PC-9 (cell line): ENCODE measurements at regions not wholly inside any gene's neighbourhood (a gene's known extent, or its start where the extent isn't known, plus 50 kb on each side); places are given as distances from the start of the nearest gene placed in this dataset.

Experiments used
- BruUV-seq: library from RNA; stranded (reverse); fragments of 400-500 nt; replicated peaks from 2 replicates; lab custom pipeline; 2021; lab: Mats Ljungman, UMichigan
- CTCF ChIA-PET: fragments of 300-600 bp; sonication (Branson Sonifier 250); formaldehyde crosslinking; loops from one replicate; lab custom pipeline; 2022; ENCODE audit warnings: antibody characterized with exemption; lab: Charles Lee
- POLR2A ChIA-PET: fragments of 300-600 bp; sonication (Branson Sonifier 250); formaldehyde crosslinking; loops from one replicate; lab custom pipeline; 2022; ENCODE audit warnings: antibody characterized with exemption; ENCODE audit not compliant: unreplicated experiment; lab: Charles Lee
- DNase-seq, 2 experiments: peaks; one replicate each; pipeline versions ENCODE4 v3.0.0 to v3.0.0-alpha.2; 2015 to 2022; ENCODE audit warnings: mixed read lengths in 1 of 2
- H2AFZ ChIP-seq: fragments of 200-600 bp; sonication (generic); 2 replicates; pipeline ENCODE4 v1.8.1; 2017; ENCODE audit warnings: antibody characterized with exemption
- H3F3A ChIP-seq: fragments of 200-600 bp; sonication (generic); 2 replicates; pipeline ENCODE4 v1.8.1; 2017; ENCODE audit warnings: antibody characterized with exemption, mild to moderate bottlenecking, low read depth; ENCODE audit not compliant: insufficient read depth
- H3K27ac ChIP-seq: fragments of 200-600 bp; sonication (generic); 2 replicates; pipeline ENCODE4 v1.6.1; 2016; ENCODE audit warnings: mixed run types
- H3K27me3 ChIP-seq: fragments of 200-600 bp; sonication (generic); 2 replicates; pipeline ENCODE4 v1.6.1; 2016; ENCODE audit warnings: low read depth, mixed run types; ENCODE audit not compliant: insufficient read depth
- H3K36me3 ChIP-seq: fragments of 200-600 bp; sonication (generic); 2 replicates; pipeline ENCODE4 v1.6.1; 2016; ENCODE audit warnings: low read depth, mixed run types
- H3K4me1 ChIP-seq: fragments of 200-600 bp; sonication (generic); replicated peaks from 2 replicates; pipeline ENCODE4 v1.6.1; 2016; ENCODE audit warnings: mixed run types; ENCODE audit not compliant: insufficient read depth
- H3K4me2 ChIP-seq: fragments of 200-600 bp; sonication (generic); 2 replicates; pipeline ENCODE4 v1.6.1; 2017; ENCODE audit warnings: mixed run types
- H3K4me3 ChIP-seq: fragments of 200-600 bp; sonication (generic); 2 replicates; pipeline ENCODE4 v1.6.1; 2016; ENCODE audit warnings: mixed run types
- H3K79me2 ChIP-seq: fragments of 200-600 bp; sonication (generic); 2 replicates; pipeline ENCODE4 v1.6.1; 2017; ENCODE audit warnings: low read depth, mixed run types
- H3K9me2 ChIP-seq: fragments of 200-600 bp; sonication (generic); 2 replicates; pipeline ENCODE4 v1.8.1; 2017; ENCODE audit warnings: mild to moderate bottlenecking; ENCODE audit not compliant: insufficient read depth
- H3K9me3 ChIP-seq: fragments of 200-600 bp; sonication (generic); 2 replicates; pipeline ENCODE4 v1.8.1; 2016; ENCODE audit warnings: low read depth; ENCODE audit not compliant: insufficient read depth
- H4K20me1 ChIP-seq: fragments of 200-600 bp; sonication (generic); 2 replicates; pipeline ENCODE4 v1.8.1; 2017; ENCODE audit not compliant: insufficient read depth
- CTCF ChIP-seq: fragments of 200-600 bp; sonication (generic); conservative IDR thresholded peaks from 2 replicates; pipeline ENCODE4 v1.6.1; 2017; ENCODE audit warnings: mixed run types, antibody characterized with exemption, mild to moderate bottlenecking, moderate library complexity
- EZH2 ChIP-seq: fragments of 200-600 bp; sonication (generic); IDR thresholded peaks from 2 replicates; pipeline ENCODE4 v1.8.0; 2017; ENCODE audit warnings: antibody characterized with exemption, low read depth
- intact Hi-C: fragments of 100-400 bp; cut with micrococcal nuclease; formaldehyde crosslinking; loops from one replicate; pipeline ENCODE4 v1.10.0; 2022; ENCODE audit not compliant: unreplicated experiment

GRCh38 chr12:78759367-78759766, 105.2 kb upstream of the SYT1 start:
- no peaks in the 10 kb centered on the region for H3K9me2 ChIP-seq
- no peaks in the 10 kb centered on the region for H3F3A ChIP-seq
- no peaks in the 10 kb centered on the region for H3K9me3 ChIP-seq
- ChIA-PET POLR2A (no interaction called here), CTCF (no interaction called here)
- no peaks in the 10 kb centered on the region for H3K36me3 ChIP-seq
- no peak overlapping the region for H3K4me3 ChIP-seq
- no peaks in the 10 kb centered on the region for H3K79me2 ChIP-seq
- H4K20me1 ChIP-seq = no peaks in the 10 kb centered on the region
- no peaks in the 10 kb centered on the region for H3K4me1 ChIP-seq
- intact Hi-C loops = no loop called here
- no peak overlapping the region for H3K27ac ChIP-seq
- BruUV-seq = no TSS peak
- no peak for TF ChIP-seq CTCF
- no peak for TF ChIP-seq EZH2
- no peak overlapping the region for H3K4me2 ChIP-seq
- no peak overlapping the region; the same call in 1 of the 2 replicates for H2AFZ ChIP-seq
- H3K27me3 ChIP-seq = no peaks in the 10 kb centered on the region
- DNase-seq = no peak

GRCh38 chr12:78760906-78761305, 103.7 kb upstream of the SYT1 start:
- no peak for DNase-seq
- CTCF ChIA-PET = no interaction called here
- H2AFZ ChIP-seq = no peak overlapping the region

DNA sequence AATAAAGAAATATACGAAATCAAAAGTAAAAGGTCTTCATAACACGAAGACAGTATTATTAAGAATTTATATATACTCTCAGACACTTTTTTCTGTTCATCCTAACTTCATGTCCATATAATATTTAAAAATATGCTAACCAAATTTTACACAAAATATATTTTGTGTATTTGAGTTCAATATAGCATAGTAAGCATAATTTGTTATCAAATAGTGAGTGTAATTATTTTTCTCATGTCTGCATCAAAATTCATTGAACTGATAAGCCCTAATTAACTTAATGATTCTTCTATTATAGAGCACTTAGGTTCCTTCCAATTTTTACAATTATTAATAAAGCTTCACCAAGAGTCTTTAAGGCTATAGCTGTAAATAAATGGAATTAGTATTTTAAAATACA, 99.7 kb upstream of the SYT1 start:
- Histone ChIP-seq H3K79me2 (no peaks in the 10 kb centered on the region), H3K27ac (no peak overlapping the region), H3K4me3 (no peak overlapping the region), H2AFZ (no peak overlapping the region), H3F3A (no peaks in the 10 kb centered on the region), H3K4me1 (no peaks in the 10 kb centered on the region), H3K4me2 (no peak overlapping the region), H3K9me2 (no peaks in the 10 kb centered on the region), H3K36me3 (no peaks in the 10 kb centered on the region), H4K20me1 (no peaks in the 10 kb centered on the region; the same call in 1 of the 2 replicates), H3K9me3 (no peaks in the 10 kb centered on the region), H3K27me3 (no peaks in the 10 kb centered on the region)
- no TSS peak for BruUV-seq
- TF ChIP-seq EZH2 (no peak), CTCF (no peak)
- POLR2A ChIA-PET = no interaction called here
- CTCF ChIA-PET = no interaction called here
- intact Hi-C loops = no loop called here
- DNase-seq = no peak

More at GRCh38 chr12:78760906-78761305, 103.7 kb upstream of the SYT1 start:
- H3K9me3 ChIP-seq = no peaks in the 10 kb centered on the region
- H3K36me3 ChIP-seq = no peaks in the 10 kb centered on the region
- no peaks in the 10 kb centered on the region for H3K9me2 ChIP-seq
- no TSS peak for BruUV-seq
- H3K4me3 ChIP-seq = no peak overlapping the region
- H3K4me2 ChIP-seq = no peak overlapping the region
- H4K20me1 ChIP-seq = no peaks in the 10 kb centered on the region
- no peaks in the 10 kb centered on the region for H3K27me3 ChIP-seq
- H3K4me1 ChIP-seq = no peaks in the 10 kb centered on the region
- POLR2A ChIA-PET = no interaction called here
- H3F3A ChIP-seq = no peaks in the 10 kb centered on the region
- no peak for TF ChIP-seq EZH2
- TF ChIP-seq CTCF = no peak
- intact Hi-C loops = no loop called here
- no peak overlapping the region for H3K27ac ChIP-seq
- H3K79me2 ChIP-seq = no peaks in the 10 kb centered on the region
